Smooth muscle cell of the brain vasculature (primary cell): ENCODE measurements at regions not wholly inside any gene's neighbourhood (a gene's known extent, or its start where the extent isn't known, plus 50 kb on each side); places are given as distances from the start of the nearest gene placed in this dataset.

ENCODE experiments used
- DNase-seq: peaks from one replicate; pipeline ENCODE4 v3.0.0-alpha.2; 2012; ENCODE audit warnings: low read depth, low spot score

DNA sequence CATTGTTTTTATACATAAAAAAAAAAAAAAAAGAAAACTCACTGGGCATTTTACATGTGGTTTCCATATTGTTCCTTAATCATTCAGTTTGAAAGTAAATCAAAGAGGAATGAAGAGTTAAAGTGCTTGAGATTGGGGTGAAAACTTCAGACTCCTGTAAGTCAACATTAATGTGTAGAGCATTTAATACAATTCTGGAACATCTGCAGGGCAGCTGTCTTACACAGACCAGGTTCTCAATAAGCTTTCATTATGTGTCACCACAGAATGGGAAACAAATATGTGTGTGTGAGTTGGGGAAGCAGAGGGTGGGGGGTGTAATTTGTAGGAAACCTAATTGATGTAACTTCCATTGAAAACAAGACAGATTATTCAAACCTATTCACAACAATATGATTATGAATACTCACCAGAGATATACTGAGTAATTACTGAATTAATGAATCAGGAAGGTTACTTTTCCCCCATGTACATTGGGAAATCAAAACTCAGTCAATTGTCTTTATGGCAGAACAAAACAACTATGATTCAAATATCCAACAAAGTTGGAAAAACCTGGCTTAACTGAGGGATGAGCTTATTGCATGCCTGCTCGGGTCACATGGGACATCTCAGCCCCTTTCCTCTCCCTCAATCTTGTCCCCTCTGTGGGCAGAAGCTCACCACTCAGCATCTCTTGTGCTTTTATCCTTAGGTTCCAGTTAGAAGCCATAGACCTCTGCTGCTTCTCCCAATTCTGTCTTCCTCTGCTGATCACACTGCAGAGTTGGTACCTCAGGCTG is 281.2 kb upstream of the THBS1 start:
- no peak for DNase-seq

GRCh38 chr15:39300451-39301153 is 280.3 kb upstream of the THBS1 start:
- DNase-seq, result no peak

- DNase-seq, result no peak
Measured at GRCh38 chr15:39301589-39301999, 279.3 kb upstream of the THBS1 start.

DNA sequence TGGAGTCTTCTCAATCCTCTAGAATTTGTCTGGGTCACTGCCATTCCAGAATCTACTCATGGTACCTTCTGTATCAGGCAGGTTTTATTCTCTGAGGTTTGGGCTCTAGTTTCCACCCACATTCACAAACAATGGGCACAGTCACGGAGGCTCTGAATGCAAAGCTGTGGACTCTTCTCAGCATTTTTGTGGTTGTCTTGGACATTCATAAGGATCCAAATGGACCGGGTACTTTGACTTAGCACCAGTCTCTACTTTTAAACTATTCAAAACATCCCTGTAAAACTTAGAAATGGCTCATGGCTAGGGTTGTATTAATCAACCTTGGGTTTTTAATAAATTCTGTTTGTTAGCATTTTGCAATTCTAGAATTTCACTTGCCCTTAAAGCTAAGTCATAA is 277.9 kb upstream of the THBS1 start:
- no peak for DNase-seq

DNA sequence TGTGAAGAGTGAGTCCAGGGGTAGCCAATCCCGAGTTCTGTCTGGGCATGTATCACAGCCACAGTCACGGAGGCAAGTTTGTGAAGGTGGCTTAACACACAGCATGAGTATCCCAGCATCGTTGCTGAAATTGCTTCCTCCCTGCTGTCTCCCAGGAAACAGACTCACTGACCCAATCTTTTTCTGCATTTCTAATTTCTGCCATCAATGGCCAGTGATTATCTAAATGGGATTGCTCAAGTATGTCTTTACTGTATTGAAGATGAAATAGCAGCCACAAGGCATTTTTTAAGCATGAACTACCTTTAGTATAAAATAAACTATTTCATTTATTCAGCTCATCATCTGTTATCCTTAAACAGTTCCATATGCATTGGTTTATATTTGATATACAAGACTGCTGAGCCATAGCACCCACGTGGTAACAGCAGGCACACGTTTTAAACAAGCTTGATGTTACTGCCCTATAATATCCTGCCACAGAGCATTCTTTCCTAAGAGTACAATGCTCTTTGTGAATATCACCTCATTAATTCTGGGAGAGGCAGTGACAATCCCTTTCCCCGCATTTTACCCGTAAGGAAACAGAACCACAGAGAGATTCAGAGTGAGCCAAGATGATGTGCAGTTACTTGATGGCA is 276.6 kb upstream of the THBS1 start:
- DNase-seq, result no peak

- no peak for DNase-seq
Measured at GRCh38 chr15:39304931-39305728, 275.7 kb upstream of the THBS1 start.

DNA sequence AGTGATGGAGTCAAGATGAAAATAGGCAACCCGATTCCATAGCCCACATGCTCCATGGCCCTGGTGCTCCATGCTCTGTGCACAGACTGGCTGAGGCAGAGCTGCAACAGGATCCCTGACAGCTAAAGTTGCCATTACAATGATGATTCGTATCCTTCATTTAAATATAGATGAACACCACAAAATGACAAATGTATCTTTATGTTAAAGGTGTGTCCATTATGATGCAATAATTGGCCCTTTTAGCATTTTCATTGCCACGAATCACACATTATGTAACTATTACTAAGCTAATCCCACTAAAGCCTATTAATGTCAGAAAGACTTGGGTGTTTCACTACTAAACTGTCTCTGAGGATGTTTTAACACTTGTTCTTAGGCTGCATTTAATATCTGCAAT is 270.2 kb upstream of the THBS1 start:
- DNase-seq, result no peak

DNA sequence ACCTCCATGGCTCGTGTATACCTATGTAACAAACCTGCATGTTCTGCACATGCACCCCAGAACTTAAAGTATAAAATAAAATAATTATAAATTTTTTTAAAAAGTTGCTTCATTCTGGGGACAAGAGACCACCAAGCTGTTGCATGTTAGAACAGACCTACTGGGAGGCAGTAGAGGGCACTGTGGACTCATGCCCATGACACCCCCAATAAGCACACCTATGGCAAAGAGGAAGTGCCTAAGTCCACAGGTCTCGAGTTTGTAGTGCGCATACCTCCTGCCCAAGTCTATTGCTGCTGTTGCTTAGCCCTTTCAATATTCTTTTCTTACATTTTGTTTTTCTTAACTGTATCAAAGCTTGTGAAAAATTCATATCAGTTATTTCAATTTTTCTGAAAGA is 267.9 kb upstream of the THBS1 start:
- no peak for DNase-seq

DNA sequence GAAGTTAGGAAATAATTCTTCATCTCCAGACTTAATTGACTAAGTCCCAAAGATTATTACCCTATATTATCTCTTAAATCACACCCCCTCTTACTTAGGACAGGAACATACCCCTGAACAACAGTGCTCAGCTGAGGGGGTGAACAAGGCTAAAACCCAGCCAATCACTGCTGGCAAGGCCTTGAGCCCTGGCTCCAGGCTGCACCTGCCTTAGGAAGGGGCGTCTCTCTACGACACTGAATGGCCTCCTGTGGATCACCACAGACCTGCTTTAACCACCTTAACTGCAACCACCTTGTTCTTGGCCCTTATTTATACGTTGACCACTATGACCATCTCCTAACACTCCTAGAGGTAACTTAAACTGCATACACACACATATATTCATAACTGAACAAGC is 267.4 kb upstream of the THBS1 start:
- DNase-seq, result no peak

- DNase-seq, result no peak
Measured at GRCh38 chr15:39313881-39314280, 267.0 kb upstream of the THBS1 start.

DNA sequence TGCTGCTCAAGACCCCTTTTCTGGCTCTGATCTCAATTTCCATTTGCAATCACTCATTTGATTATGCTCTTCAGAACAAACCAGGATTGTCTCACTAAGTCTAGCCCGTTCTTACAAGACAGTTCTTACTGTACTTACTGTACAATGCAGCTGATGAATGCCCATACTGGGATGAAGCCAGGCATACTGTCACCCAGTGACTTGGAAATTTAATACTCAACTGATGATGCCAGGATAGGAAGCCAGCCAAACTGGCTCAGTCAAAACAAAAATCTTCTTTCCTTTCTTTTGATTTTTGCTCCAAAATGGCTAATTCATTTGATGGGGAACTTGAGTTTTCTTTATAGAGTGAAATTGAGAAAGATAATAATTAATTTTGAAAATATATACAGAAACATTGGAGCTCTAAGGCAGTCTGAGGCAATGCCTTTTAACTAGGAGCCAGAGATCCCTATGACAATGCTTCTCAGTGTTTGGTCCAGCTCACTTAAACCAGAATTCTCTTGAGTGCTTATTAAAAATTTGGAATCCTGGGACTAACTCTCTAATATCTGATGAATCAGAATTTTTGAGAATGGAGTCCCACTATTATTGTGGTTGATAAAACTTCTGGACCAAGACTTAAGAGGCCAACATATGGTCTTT is 265.6 kb upstream of the THBS1 start:
- DNase-seq, result no peak

- no peak for DNase-seq
Measured at GRCh38 chr15:39317225-39317624, 263.7 kb upstream of the THBS1 start.

- no peak for DNase-seq
Measured at GRCh38 chr15:39318231-39318630, 262.6 kb upstream of the THBS1 start.

- DNase-seq, result no peak
Measured at GRCh38 chr15:39320355-39320754, 260.5 kb upstream of the THBS1 start.

DNA sequence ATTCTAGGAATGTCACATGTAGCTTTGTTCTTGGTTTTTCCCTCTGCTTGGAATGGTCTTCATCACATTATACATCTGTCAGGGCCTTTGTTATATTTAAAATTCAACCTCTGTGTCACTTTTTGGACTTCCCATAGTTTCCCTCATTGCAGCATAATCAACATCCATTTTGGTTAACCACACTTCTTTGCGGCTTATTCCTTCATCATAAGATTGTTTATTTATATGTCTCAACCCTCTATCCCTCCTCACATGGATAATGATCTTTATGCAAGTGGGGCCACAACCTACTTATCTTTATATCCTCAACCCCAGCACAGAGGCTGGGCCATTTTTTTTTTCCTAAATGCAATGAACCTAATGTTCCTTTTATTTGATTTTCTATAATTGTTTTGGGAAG is 260.0 kb upstream of the THBS1 start:
- no peak for DNase-seq

- DNase-seq, result no peak
Measured at GRCh38 chr15:39321977-39322376, 258.9 kb upstream of the THBS1 start.

GRCh38 chr15:39323157-39323556 is 257.7 kb upstream of the THBS1 start:
- DNase-seq, result no peak

DNA sequence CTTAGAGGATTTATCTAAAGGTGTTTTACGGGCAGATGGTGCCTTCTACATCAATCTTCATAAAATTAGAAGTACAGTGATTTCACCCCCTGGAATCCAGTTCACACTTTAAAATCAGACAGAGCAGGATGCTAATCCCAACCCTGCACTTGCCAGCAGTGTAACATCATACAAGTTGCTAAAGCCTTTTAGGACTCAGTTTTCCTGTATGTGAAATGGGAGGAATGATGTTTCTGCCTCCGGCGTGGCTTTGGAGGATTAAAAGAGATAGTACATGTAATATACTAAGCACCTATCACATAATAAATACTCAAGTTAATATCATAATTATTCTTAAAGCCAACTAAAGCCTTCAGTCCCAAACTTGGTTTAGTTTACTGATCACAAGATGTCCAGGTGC is 257.2 kb upstream of the THBS1 start:
- no peak for DNase-seq

GRCh38 chr15:39326306-39326975 is 254.4 kb upstream of the THBS1 start:
- DNase-seq, result no peak

DNA sequence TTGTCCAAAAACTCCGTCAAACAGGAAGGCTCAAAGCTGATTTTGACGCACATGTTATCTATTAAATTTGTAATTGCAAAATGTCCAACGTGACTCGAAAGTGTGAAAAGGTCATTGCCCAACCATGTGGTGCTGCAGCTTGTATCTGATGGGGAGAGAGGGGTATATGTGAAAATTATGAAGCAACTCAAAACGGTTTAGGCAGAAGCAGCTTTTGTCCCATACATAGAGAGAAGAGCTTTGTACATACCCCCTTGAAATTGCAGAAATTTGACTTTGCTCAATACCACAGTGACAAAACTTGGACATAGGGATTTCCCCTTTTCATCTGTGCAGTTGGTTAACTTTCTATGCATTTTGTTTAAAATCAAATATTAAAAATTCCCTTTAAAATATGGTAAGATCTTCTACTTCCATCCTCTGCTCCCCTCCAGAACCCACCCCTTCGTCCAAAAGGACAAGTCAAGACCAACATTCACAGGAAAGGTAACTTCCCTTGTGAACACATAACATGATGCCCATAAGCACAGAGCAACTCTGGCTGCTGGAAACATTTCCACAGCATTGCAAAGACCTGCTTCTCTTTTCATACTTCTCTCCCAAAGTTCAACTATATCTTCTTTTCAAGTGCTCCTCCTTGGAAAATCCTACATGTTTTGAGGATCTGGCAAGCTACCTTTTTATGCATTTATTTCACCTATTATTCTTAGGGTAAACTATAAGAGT is 253.7 kb upstream of the THBS1 start:
- no peak for DNase-seq
